ENCODE measurements at regions not wholly inside any gene's neighbourhood (a gene's known extent, or its start where the extent isn't known, plus 50 kb on each side); places are given as distances from the start of the nearest gene placed in this dataset.

GRCh38 chr10:44262551-44263251 is 122.2 kb downstream of the CXCL12 start:
- H3K4me3 ChIP-seq, result no peak overlapping the region
- H3K4me1 ChIP-seq (replicated peaks), result no peaks in the 10 kb centered on the region
- no peaks in the 10 kb centered on the region for H3K27me3 ChIP-seq (replicated peaks; ENCODE audit: insufficient read depth)
- no peak for DNase-seq (ENCODE audit: low spot score)
- 99% methylated on average over 6 of the region's 6 CpGs for WGBS
- intact Hi-C loops (cut with DNase I), result no loop called here
- no peak overlapping the region for H3K27ac ChIP-seq
- H3K9me3 ChIP-seq, result no peaks in the 10 kb centered on the region
- no peaks in the 10 kb centered on the region for H3K36me3 ChIP-seq
- TF ChIP-seq POLR2AphosphoS5 (IDR thresholded peaks at IDR 0.05), result no peak
- no peak for TF ChIP-seq POLR2A (IDR thresholded peaks at IDR 0.05)
- TF ChIP-seq CTCF (IDR thresholded peaks at IDR 0.05), result no peak

- DNase-seq (ENCODE audit: low spot score), result no peak
- no peaks in the 10 kb centered on the region for H3K9me3 ChIP-seq
- intact Hi-C loops (cut with DNase I), result no loop called here
- no peak overlapping the region for H3K4me3 ChIP-seq
- no peaks in the 10 kb centered on the region for H3K36me3 ChIP-seq
- no peaks in the 10 kb centered on the region for H3K4me1 ChIP-seq (replicated peaks)
- 79% methylated on average over 7 of the region's 7 CpGs for WGBS
- H3K27ac ChIP-seq, result no peak overlapping the region
- no peaks in the 10 kb centered on the region for H3K27me3 ChIP-seq (replicated peaks; ENCODE audit: insufficient read depth)
- no peak for TF ChIP-seq POLR2A (IDR thresholded peaks at IDR 0.05)
- no peak for TF ChIP-seq POLR2AphosphoS5 (IDR thresholded peaks at IDR 0.05)
- TF ChIP-seq CTCF (IDR thresholded peaks at IDR 0.05), result no peak
Measured at GRCh38 chr10:44261710-44262455, 123.0 kb downstream of the CXCL12 start.

GRCh38 chr10:44261296-44261695 is 123.6 kb downstream of the CXCL12 start:
- H3K27me3 ChIP-seq (replicated peaks; ENCODE audit: insufficient read depth), result no peaks in the 10 kb centered on the region
- no peak overlapping the region for H3K4me3 ChIP-seq
- intact Hi-C loops (cut with DNase I), result no loop called here
- no peaks in the 10 kb centered on the region for H3K9me3 ChIP-seq
- no peaks in the 10 kb centered on the region for H3K36me3 ChIP-seq
- H3K27ac ChIP-seq, result no peak overlapping the region
- DNase-seq (ENCODE audit: low spot score), result no peak
- WGBS, result 90% methylated on average over 16 of the region's 16 CpGs
- TF ChIP-seq POLR2AphosphoS5 (IDR thresholded peaks at IDR 0.05) (no peak), POLR2A (IDR thresholded peaks at IDR 0.05) (no peak), CTCF (IDR thresholded peaks at IDR 0.05) (no peak)
- no peaks in the 10 kb centered on the region for H3K4me1 ChIP-seq (replicated peaks)

GRCh38 chr10:44260286-44260928 is 124.5 kb downstream of the CXCL12 start:
- DNase-seq (ENCODE audit: low spot score), result no peak
- intact Hi-C loops (cut with DNase I), result no loop called here
- Histone ChIP-seq H3K4me3 (no peak overlapping the region), H3K4me1 (replicated peaks) (no peaks in the 10 kb centered on the region), H3K27ac (no peak overlapping the region), H3K27me3 (replicated peaks; ENCODE audit: insufficient read depth) (no peaks in the 10 kb centered on the region), H3K36me3 (no peaks in the 10 kb centered on the region), H3K9me3 (no peaks in the 10 kb centered on the region)
- 91% methylated on average over 13 of the region's 13 CpGs for WGBS
- no peak for TF ChIP-seq POLR2AphosphoS5 (IDR thresholded peaks at IDR 0.05)
- TF ChIP-seq CTCF (IDR thresholded peaks at IDR 0.05), result no peak
